ENCODE measurements at regions not wholly inside any gene's neighbourhood (a gene's known extent, or its start where the extent isn't known, plus 50 kb on each side); places are given as distances from the start of the nearest gene placed in this dataset.
"Not testable (repeated sequence)": the region's sequence is repeated elsewhere in the genome, so short reads cannot be mapped to it uniquely, and the experiment has no call there.

- TF ChIP-seq CTCF (conservative IDR thresholded peaks at IDR 0.05; ENCODE audit: low read depth, low read length); RCOR1 (IDR thresholded peaks at IDR 0.05; ENCODE audit: insufficient replicate concordance, low read length); RAD21 (IDR thresholded peaks at IDR 0.05; ENCODE audit: low read length); POLR2A (IDR thresholded peaks at IDR 0.05; ENCODE audit: low read depth, low read length); MXI1 (IDR thresholded peaks at IDR 0.05; ENCODE audit: borderline replicate concordance, low read depth, low read length); SMC3 (IDR thresholded peaks at IDR 0.05; ENCODE audit: low read depth, low read length); BHLHE40 (IDR thresholded peaks at IDR 0.05; ENCODE audit: low read depth, low read length): not testable (repeated sequence)
These were observed 123.3 kb upstream of the FAM20C start for GRCh38 chr7:69052-69451.

Data from IMR-90 (cell line).